Testis (tissue), 2 donors: ENCODE measurements at regions not wholly inside any gene's neighbourhood (a gene's known extent, or its start where the extent isn't known, plus 50 kb on each side); places are given as distances from the start of the nearest gene placed in this dataset.

Experiments
- DNase-seq: peaks from one replicate; pipeline ENCODE4 v3.0.0-alpha.2; 2019
- H3K27ac ChIP-seq, 2 donors: fragments of 200-600 bp; sonication (generic); one replicate each; pipeline ENCODE4 v1.5.1; 2019
- H3K27me3 ChIP-seq: fragments of 200-600 bp; sonication (generic); one replicate; pipeline ENCODE4 v1.5.1; 2019
- H3K36me3 ChIP-seq: fragments of 200-600 bp; sonication (generic); one replicate; pipeline ENCODE4 v1.5.1; 2017; ENCODE audit warnings: low read depth; ENCODE audit errors: missing control alignments
- H3K4me1 ChIP-seq: fragments of 200-600 bp; sonication (generic); one replicate; pipeline ENCODE4 v1.5.1; 2019
- H3K4me3 ChIP-seq, 2 donors: fragments of 200-600 bp; sonication (generic); one replicate each; pipeline ENCODE4 v1.5.1; 2017 to 2019
- H3K9me3 ChIP-seq: fragments of 200-600 bp; sonication (generic); one replicate; pipeline ENCODE4 v1.5.1; 2017
- POLR2A ChIP-seq: fragments of 450-650 bp; IDR thresholded peaks from one replicate; pipeline ENCODE4 v1.6.1; 2017; ENCODE audit warnings: antibody characterized with exemption, mild to moderate bottlenecking, moderate library complexity
- WGBS, 2 donors: methylation state at CpG; one replicate each; pipeline ENCODE4 v1.1.5; 2018; 5-methylcytosine and 5-hydroxymethylcytosine counted together
- intact Hi-C: fragments of 100-400 bp; cut with DNase I; formaldehyde crosslinking; loops from one replicate; pipeline ENCODE4 v1.15.1; 2023; ENCODE audit warnings: low total_unique reads
- TF ChIP-seq, protein P1 (sequence below), 3 experiments: fragments of 450-650 bp in 2 of 3; fragments of 200-600 bp in 1 of 3; sonication (generic) in 1 of 3; IDR thresholded peaks; one replicate each; pipeline ENCODE4 v1.5.1; 2016 to 2019; ENCODE audit warnings: antibody characterized with exemption in 3 of 3, mild to moderate bottlenecking in 2 of 3, moderate library complexity in 1 of 3

DNA sequence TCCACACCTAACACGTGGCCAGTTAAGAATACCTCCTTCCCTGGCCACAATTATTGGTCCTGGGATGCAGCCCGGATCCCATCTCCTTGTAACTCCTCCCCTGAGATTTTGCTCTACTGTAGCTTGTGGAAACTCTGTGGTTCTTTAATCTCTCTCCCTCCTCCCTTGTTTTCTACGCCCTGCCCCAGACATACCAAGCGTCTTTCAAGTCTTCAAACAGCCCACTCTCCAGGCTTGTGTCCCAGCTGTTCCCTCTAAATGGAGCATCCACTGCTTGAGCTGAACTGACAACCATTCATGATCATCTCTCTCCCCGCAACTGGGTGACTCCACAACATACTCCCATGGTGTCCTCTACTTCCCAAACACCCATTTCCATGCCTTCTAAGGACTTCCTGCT is 111.6 kb downstream of the SIPA1L2 start:
- H3K9me3 ChIP-seq = no peaks in the 10 kb centered on the region
- TF ChIP-seq, protein P1, sequence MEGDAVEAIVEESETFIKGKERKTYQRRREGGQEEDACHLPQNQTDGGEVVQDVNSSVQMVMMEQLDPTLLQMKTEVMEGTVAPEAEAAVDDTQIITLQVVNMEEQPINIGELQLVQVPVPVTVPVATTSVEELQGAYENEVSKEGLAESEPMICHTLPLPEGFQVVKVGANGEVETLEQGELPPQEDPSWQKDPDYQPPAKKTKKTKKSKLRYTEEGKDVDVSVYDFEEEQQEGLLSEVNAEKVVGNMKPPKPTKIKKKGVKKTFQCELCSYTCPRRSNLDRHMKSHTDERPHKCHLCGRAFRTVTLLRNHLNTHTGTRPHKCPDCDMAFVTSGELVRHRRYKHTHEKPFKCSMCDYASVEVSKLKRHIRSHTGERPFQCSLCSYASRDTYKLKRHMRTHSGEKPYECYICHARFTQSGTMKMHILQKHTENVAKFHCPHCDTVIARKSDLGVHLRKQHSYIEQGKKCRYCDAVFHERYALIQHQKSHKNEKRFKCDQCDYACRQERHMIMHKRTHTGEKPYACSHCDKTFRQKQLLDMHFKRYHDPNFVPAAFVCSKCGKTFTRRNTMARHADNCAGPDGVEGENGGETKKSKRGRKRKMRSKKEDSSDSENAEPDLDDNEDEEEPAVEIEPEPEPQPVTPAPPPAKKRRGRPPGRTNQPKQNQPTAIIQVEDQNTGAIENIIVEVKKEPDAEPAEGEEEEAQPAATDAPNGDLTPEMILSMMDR (IDR thresholded peaks at IDR 0.05) = no peak
- no peak for TF ChIP-seq POLR2A
- H3K27ac ChIP-seq = no peak overlapping the region
- no peaks in the 10 kb centered on the region for H3K27me3 ChIP-seq
- H3K36me3 ChIP-seq = no peaks in the 10 kb centered on the region
- intact Hi-C loops = no loop called here
- no peaks in the 10 kb centered on the region for H3K4me1 ChIP-seq
- 82 to 92% methylated on average over 5 of the region's 5 CpGs for WGBS, 2 donors
- H3K4me3 ChIP-seq = no peak overlapping the region
- DNase-seq = no peak

DNA sequence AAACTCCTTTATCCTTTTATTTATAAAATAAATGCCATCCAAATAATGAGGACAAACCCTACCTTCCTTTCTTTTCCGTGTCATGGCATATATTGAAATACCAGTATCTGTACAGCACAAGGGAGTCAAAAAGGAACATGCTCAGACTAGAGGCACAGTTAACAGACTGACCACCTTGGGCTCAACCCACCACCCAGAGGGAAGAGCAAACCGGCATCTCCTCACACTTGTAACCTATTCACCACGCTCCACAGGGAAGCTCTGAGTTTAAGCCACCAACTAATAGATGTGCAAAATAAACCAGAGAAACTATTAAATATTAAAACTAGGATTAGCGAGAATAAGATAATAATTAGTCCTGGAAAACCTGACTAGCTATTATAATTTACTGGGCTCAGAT is 112.7 kb downstream of the SIPA1L2 start:
- WGBS, 2 donors = 93% methylated on average over 4 of the region's 4 CpGs
- no peak overlapping the region for H3K4me3 ChIP-seq
- H3K27me3 ChIP-seq = no peaks in the 10 kb centered on the region
- no peak for TF ChIP-seq POLR2A
- TF ChIP-seq, protein P1 (IDR thresholded peaks at IDR 0.05) = no peak
- H3K27ac ChIP-seq = no peak overlapping the region
- H3K4me1 ChIP-seq = no peaks in the 10 kb centered on the region
- DNase-seq = no peak
- intact Hi-C loops = no loop called here
- H3K9me3 ChIP-seq = no peaks in the 10 kb centered on the region
- H3K36me3 ChIP-seq = no peaks in the 10 kb centered on the region

DNA sequence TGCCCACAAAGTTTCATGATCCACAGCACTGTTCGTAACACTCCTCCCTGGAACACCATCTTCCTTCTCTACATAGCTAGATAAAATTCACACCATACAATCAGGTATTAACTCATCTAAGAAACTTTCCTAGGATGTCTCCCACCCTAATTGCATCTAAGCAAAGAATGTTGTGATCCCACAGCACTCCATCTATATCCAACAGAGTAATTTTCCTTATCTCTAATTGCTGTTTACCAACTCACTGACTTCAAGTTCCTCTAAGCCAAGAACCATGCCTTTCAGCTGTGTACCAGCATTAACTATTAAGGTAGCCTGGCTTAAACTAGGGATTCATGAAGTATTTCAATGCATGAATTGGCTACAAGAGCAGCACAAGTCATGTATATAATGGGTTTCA is 114.2 kb downstream of the SIPA1L2 start:
- TF ChIP-seq, protein P1 (IDR thresholded peaks at IDR 0.05) = no peak
- H3K27me3 ChIP-seq = no peaks in the 10 kb centered on the region
- no peaks in the 10 kb centered on the region for H3K9me3 ChIP-seq
- no peak for DNase-seq
- intact Hi-C loops = no loop called here
- H3K27ac ChIP-seq = no peak overlapping the region
- H3K36me3 ChIP-seq = no peaks in the 10 kb centered on the region
- H3K4me3 ChIP-seq = no peak overlapping the region
- no peaks in the 10 kb centered on the region for H3K4me1 ChIP-seq
- 82 to 94% methylated on average over 1 of the region's 1 CpG for WGBS, 2 donors

DNA sequence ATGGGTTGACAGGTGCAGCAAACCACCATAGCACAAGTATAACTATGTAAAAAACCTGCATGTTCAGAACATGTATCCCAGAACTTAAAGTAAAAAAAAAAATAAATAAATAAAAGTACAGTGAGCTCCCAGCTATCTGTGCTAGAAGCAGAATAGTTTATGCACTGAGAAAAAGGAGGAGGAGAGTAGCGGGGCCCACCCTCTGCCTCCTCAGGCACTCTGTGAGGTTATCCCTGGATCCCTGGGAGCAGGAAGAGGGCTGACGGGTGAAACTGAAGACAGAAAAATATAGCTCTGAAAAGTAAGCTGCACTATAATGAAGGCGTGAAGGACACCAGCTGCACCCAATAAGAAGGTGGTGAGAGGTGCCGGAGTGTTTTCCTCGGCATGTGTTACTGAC is 117.2 kb downstream of the SIPA1L2 start:
- no peaks in the 10 kb centered on the region for H3K4me1 ChIP-seq
- no peaks in the 10 kb centered on the region for H3K36me3 ChIP-seq
- WGBS, 2 donors = 83 to 86% methylated on average over 5 of the region's 5 CpGs
- no peaks in the 10 kb centered on the region for H3K9me3 ChIP-seq
- intact Hi-C loops = no loop called here
- no peaks in the 10 kb centered on the region for H3K27me3 ChIP-seq
- no peak overlapping the region for H3K27ac ChIP-seq
- TF ChIP-seq, protein P1 (IDR thresholded peaks at IDR 0.05) = no peak
- no peak for TF ChIP-seq POLR2A
- no peak for DNase-seq
- no peak overlapping the region for H3K4me3 ChIP-seq

DNA sequence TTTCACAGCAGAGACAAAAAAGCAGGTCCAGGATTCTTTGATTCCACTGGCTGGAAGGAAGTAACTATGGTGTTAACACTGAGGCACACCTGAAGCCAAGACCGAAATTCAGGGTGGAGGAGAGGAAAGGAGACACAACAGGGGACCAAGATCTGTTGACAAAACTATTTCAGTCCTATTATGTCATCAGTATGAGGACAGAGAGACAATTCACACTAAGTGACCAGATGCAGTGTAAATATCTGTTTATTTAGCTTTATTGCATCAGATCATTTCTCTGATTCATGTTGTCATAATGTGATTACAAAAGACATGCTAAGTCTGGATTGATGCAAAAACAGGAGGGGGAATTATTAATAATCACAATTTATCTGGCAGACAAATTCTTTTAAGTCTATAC is 118.8 kb downstream of the SIPA1L2 start:
- intact Hi-C loops = no loop called here
- TF ChIP-seq, protein P1 (IDR thresholded peaks at IDR 0.05) = no peak
- Histone ChIP-seq H3K4me1 (no peaks in the 10 kb centered on the region), H3K36me3 (no peaks in the 10 kb centered on the region), H3K9me3 (no peaks in the 10 kb centered on the region), H3K27me3 (no peaks in the 10 kb centered on the region), H3K4me3 (no peak overlapping the region), H3K27ac (no peak overlapping the region)
- 86 to 92% methylated on average over 1 of the region's 1 CpG for WGBS, 2 donors
- DNase-seq = no peak
